ENCODE measurements at regions not wholly inside any gene's neighbourhood (a gene's known extent, or its start where the extent isn't known, plus 50 kb on each side); places are given as distances from the start of the nearest gene placed in this dataset.

- no peak for DNase-seq (ENCODE audit: low read depth, low spot score)
- H3K9ac ChIP-seq (ENCODE audit: insufficient read length) = no peak overlapping the region
- H3K4me3 ChIP-seq = no peak overlapping the region
- no peaks in the 10 kb centered on the region for H3K36me3 ChIP-seq (ENCODE audit: insufficient read depth, low read length)
- H3K9me3 ChIP-seq (ENCODE audit: low read depth, low read length) = no peaks in the 10 kb centered on the region
- H3K27ac ChIP-seq = no peak overlapping the region
- TF ChIP-seq FOXP2 (optimal IDR thresholded peaks at IDR 0.05; ENCODE audit: control extremely low read depth, extremely low read length, insufficient read depth) = no peak
- no peak for TF ChIP-seq EZH2 (IDR thresholded peaks at IDR 0.05)
- TF ChIP-seq POLR2AphosphoS5 (IDR thresholded peaks at IDR 0.05; ENCODE audit: borderline replicate concordance, low read depth, low read length) = no peak
Measured at GRCh38 chr18:55768255-55768654, 180.3 kb upstream of the TCF4 start.

DNA sequence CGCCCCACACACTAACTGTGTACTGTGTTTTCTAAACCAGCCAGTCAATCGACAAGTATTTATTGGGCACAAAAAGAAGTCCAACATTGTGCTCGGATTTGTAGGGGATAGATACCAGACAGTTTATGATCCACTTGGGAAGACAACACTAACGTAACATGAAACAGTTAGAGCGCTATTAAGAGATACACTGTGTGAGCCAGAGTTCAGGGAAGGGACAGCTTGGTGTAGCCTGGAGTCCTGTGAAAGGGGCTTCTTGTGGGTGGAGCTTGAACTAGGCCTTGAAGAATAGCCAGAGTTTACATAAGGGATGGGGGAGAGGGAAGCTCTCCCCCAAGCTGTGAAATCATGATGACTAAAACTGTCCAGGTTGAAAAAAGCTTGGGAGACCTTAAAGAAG is 176.4 kb upstream of the TCF4 start:
- H3K9me3 ChIP-seq (ENCODE audit: low read depth, low read length) = no peaks in the 10 kb centered on the region
- H3K27ac ChIP-seq = no peak overlapping the region
- no peak overlapping the region for H3K9ac ChIP-seq (ENCODE audit: insufficient read length)
- H3K36me3 ChIP-seq (ENCODE audit: insufficient read depth, low read length) = no peaks in the 10 kb centered on the region
- no peak overlapping the region for H3K4me3 ChIP-seq
- DNase-seq (ENCODE audit: low read depth, low spot score) = no peak
- TF ChIP-seq FOXP2 (optimal IDR thresholded peaks at IDR 0.05; ENCODE audit: control extremely low read depth, extremely low read length, insufficient read depth) = no peak
- no peak for TF ChIP-seq POLR2AphosphoS5 (IDR thresholded peaks at IDR 0.05; ENCODE audit: borderline replicate concordance, low read depth, low read length)
- TF ChIP-seq EZH2 (IDR thresholded peaks at IDR 0.05) = no peak

GRCh38 chr18:55763805-55764204 is 175.8 kb upstream of the TCF4 start:
- no peak for TF ChIP-seq POLR2AphosphoS5 (IDR thresholded peaks at IDR 0.05; ENCODE audit: borderline replicate concordance, low read depth, low read length)
- no peak for TF ChIP-seq FOXP2 (optimal IDR thresholded peaks at IDR 0.05; ENCODE audit: control extremely low read depth, extremely low read length, insufficient read depth)
- no peak for TF ChIP-seq EZH2 (IDR thresholded peaks at IDR 0.05)
- H3K9me3 ChIP-seq (ENCODE audit: low read depth, low read length) = no peaks in the 10 kb centered on the region
- H3K9ac ChIP-seq (ENCODE audit: insufficient read length) = no peak overlapping the region
- no peaks in the 10 kb centered on the region for H3K36me3 ChIP-seq (ENCODE audit: insufficient read depth, low read length)
- DNase-seq (ENCODE audit: low read depth, low spot score) = no peak
- no peak overlapping the region for H3K4me3 ChIP-seq
- no peak overlapping the region for H3K27ac ChIP-seq

GRCh38 chr18:55763298-55763697 is 175.3 kb upstream of the TCF4 start:
- Histone ChIP-seq H3K27ac (no peak overlapping the region), H3K36me3 (ENCODE audit: insufficient read depth, low read length) (no peaks in the 10 kb centered on the region), H3K9me3 (ENCODE audit: low read depth, low read length) (no peaks in the 10 kb centered on the region), H3K9ac (ENCODE audit: insufficient read length) (no peak overlapping the region), H3K4me3 (no peak overlapping the region)
- TF ChIP-seq EZH2 (IDR thresholded peaks at IDR 0.05) (no peak), FOXP2 (optimal IDR thresholded peaks at IDR 0.05; ENCODE audit: control extremely low read depth, extremely low read length, insufficient read depth) (no peak), POLR2AphosphoS5 (IDR thresholded peaks at IDR 0.05; ENCODE audit: borderline replicate concordance, low read depth, low read length) (no peak)
- DNase-seq (ENCODE audit: low read depth, low spot score) = no peak

DNA sequence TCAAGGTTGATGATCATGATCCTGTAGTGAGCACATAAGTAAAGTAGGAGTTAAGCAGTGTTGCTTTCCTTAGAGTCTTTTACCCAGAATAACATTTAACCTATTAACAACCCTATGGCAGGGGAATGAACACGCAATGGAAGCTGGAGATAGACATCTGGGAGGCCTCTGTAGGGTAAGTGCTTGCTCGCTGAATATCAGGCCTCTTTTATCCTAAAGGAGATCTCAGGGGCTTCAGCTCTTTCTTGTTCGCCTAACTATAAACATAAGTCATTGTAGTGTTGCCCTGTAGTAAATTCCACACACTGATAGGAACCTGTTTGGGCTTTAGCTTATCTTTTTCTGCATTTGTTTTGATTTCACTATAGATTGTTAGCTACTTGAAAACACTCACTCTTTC is 174.4 kb upstream of the TCF4 start:
- Histone ChIP-seq H3K9ac (ENCODE audit: insufficient read length) (no peak overlapping the region), H3K9me3 (ENCODE audit: low read depth, low read length) (no peaks in the 10 kb centered on the region), H3K4me3 (no peak overlapping the region), H3K27ac (no peak overlapping the region), H3K36me3 (ENCODE audit: insufficient read depth, low read length) (no peaks in the 10 kb centered on the region)
- TF ChIP-seq POLR2AphosphoS5 (IDR thresholded peaks at IDR 0.05; ENCODE audit: borderline replicate concordance, low read depth, low read length) (no peak), EZH2 (IDR thresholded peaks at IDR 0.05) (no peak), FOXP2 (optimal IDR thresholded peaks at IDR 0.05; ENCODE audit: control extremely low read depth, extremely low read length, insufficient read depth) (no peak)
- no peak for DNase-seq (ENCODE audit: low read depth, low spot score)

- TF ChIP-seq EZH2 (IDR thresholded peaks at IDR 0.05) (no peak), POLR2AphosphoS5 (IDR thresholded peaks at IDR 0.05; ENCODE audit: borderline replicate concordance, low read depth, low read length) (no peak), FOXP2 (optimal IDR thresholded peaks at IDR 0.05; ENCODE audit: control extremely low read depth, extremely low read length, insufficient read depth) (no peak)
- DNase-seq (ENCODE audit: low read depth, low spot score) = no peak
- Histone ChIP-seq H3K9ac (ENCODE audit: insufficient read length) (no peak overlapping the region), H3K4me3 (no peak overlapping the region), H3K9me3 (ENCODE audit: low read depth, low read length) (no peaks in the 10 kb centered on the region), H3K36me3 (ENCODE audit: insufficient read depth, low read length) (no peaks in the 10 kb centered on the region), H3K27ac (no peak overlapping the region)
Measured at GRCh38 chr18:55753643-55754263, 165.8 kb upstream of the TCF4 start.

DNA sequence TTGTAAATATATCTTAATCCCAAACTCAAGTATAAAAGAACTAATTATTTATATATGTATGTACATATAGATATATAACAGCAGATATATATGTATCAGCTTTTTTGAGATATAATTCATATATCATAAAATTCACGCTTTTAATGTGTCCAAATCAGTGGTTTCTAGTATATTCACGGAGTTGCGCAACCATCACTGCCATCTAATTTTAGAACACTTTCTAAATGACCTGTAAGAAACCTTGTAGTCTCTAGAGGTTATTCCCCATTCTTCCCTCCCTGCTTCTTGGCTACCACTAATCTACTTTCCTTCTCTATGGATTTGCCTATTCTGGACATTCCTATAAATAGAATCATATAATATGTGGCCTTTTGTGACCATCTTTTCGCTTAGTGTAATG is 163.5 kb upstream of the TCF4 start:
- TF ChIP-seq POLR2AphosphoS5 (IDR thresholded peaks at IDR 0.05; ENCODE audit: borderline replicate concordance, low read depth, low read length) (no peak), EZH2 (IDR thresholded peaks at IDR 0.05) (no peak), FOXP2 (optimal IDR thresholded peaks at IDR 0.05; ENCODE audit: control extremely low read depth, extremely low read length, insufficient read depth) (no peak)

DNA sequence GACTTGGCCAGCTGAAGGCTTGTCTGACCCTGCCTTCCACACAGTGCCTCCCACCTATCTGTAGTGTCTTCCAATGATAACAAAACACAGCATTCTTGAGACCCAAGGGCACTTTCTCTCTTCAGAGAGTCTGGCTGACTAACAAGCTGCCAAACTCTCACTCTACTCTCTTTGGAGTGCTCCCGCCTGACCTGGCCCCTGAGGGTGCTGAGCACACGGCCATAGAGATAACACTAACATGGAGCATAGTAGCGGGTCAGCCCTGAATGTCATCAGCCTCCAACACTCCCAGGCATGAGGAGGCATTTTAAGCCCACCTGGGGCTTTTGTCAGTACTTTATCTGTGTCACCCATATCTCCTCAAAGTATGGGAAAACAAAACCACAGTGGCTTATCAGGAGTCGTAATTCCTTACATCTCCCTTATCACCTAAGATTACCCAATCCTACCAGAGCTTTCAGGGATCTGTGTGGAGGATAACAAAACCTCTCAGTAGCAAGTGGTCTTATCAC is 160.3 kb upstream of the TCF4 start:
- no peaks in the 10 kb centered on the region for H3K9me3 ChIP-seq (ENCODE audit: low read depth, low read length)
- H3K4me3 ChIP-seq = no peak overlapping the region
- no peak overlapping the region for H3K9ac ChIP-seq (ENCODE audit: insufficient read length)
- no peak for DNase-seq (ENCODE audit: low read depth, low spot score)
- no peak overlapping the region for H3K27ac ChIP-seq
- no peaks in the 10 kb centered on the region for H3K36me3 ChIP-seq (ENCODE audit: insufficient read depth, low read length)
- TF ChIP-seq POLR2AphosphoS5 (IDR thresholded peaks at IDR 0.05; ENCODE audit: borderline replicate concordance, low read depth, low read length) = no peak
- TF ChIP-seq FOXP2 (optimal IDR thresholded peaks at IDR 0.05; ENCODE audit: control extremely low read depth, extremely low read length, insufficient read depth) = no peak
- no peak for TF ChIP-seq EZH2 (IDR thresholded peaks at IDR 0.05)

More for the DNA sequence above, 163.5 kb upstream of the TCF4 start:
- Histone ChIP-seq H3K36me3 (ENCODE audit: insufficient read depth, low read length) (no peaks in the 10 kb centered on the region), H3K9ac (ENCODE audit: insufficient read length) (no peak overlapping the region), H3K9me3 (ENCODE audit: low read depth, low read length) (no peaks in the 10 kb centered on the region), H3K27ac (no peak overlapping the region), H3K4me3 (no peak overlapping the region)
- no peak for DNase-seq (ENCODE audit: low read depth, low spot score)

GRCh38 chr18:55744206-55744605 is 156.2 kb upstream of the TCF4 start:
- no peaks in the 10 kb centered on the region for H3K36me3 ChIP-seq (ENCODE audit: insufficient read depth, low read length)
- H3K9me3 ChIP-seq (ENCODE audit: low read depth, low read length) = no peaks in the 10 kb centered on the region
- no peak overlapping the region for H3K9ac ChIP-seq (ENCODE audit: insufficient read length)
- TF ChIP-seq POLR2AphosphoS5 (IDR thresholded peaks at IDR 0.05; ENCODE audit: borderline replicate concordance, low read depth, low read length) = no peak
- TF ChIP-seq FOXP2 (optimal IDR thresholded peaks at IDR 0.05; ENCODE audit: control extremely low read depth, extremely low read length, insufficient read depth) = no peak
- no peak for TF ChIP-seq EZH2 (IDR thresholded peaks at IDR 0.05)
- no peak overlapping the region for H3K4me3 ChIP-seq
- H3K27ac ChIP-seq = no peak overlapping the region
- DNase-seq (ENCODE audit: low read depth, low spot score) = no peak

Data from SK-N-MC (cell line).